ENCODE measurements at regions not wholly inside any gene's neighbourhood (a gene's known extent, or its start where the extent isn't known, plus 50 kb on each side); places are given as distances from the start of the nearest gene placed in this dataset.

DNA sequence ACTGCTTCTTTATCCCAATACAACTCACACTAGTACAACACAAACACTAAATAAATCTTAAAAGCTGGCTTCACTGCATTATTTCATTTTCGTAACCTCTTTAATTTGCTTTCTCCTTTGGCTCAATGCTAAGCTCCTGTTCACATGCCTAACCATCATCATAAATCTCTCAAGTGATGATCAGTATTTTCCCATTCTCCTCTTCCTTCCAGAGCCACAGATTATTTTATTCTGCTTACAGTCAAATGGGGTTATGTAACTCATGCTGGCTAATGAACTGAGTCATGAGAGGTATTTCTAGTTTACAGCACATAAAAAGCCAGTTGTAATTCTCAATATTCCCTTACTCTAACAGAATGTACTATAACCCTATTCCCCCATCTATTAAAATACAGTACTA lies 350.4 kb upstream of the ZC3H15 start:
- TF ChIP-seq CTCF (conservative IDR thresholded peaks at IDR 0.05): no peak
- TF ChIP-seq ZFX (IDR thresholded peaks at IDR 0.05): no peak
